GM13977 (cell line): ENCODE measurements at regions not wholly inside any gene's neighbourhood (a gene's known extent, or its start where the extent isn't known, plus 50 kb on each side); places are given as distances from the start of the nearest gene placed in this dataset.
"Not testable (repeated sequence)": the region's sequence is repeated elsewhere in the genome, so short reads cannot be mapped to it uniquely, and the experiment has no call there.

Experiments used
- DNase-seq: peaks from one replicate; pipeline ENCODE4 v3.0.0; 2012; ENCODE audit warnings: low spot score
- CTCF ChIP-seq: IDR thresholded peaks from 2 replicates; pipeline ENCODE4 v1.5.1; 2012; ENCODE audit warnings: mild to moderate bottlenecking, control low read depth; ENCODE audit not compliant: insufficient read depth; ENCODE audit errors: extremely low read depth, missing control alignments
- in situ Hi-C: fragments of 300-500 bp; cut with MboI; formaldehyde crosslinking; loops from one replicate; pipeline ENCODE4 v1.12.0; 2022; ENCODE audit warnings: low sequenced_read_pairs, low pct_unique_long_range_greater_than_20kb, mixed read lengths, inconsistent platforms; ENCODE audit not compliant: unreplicated experiment

DNA sequence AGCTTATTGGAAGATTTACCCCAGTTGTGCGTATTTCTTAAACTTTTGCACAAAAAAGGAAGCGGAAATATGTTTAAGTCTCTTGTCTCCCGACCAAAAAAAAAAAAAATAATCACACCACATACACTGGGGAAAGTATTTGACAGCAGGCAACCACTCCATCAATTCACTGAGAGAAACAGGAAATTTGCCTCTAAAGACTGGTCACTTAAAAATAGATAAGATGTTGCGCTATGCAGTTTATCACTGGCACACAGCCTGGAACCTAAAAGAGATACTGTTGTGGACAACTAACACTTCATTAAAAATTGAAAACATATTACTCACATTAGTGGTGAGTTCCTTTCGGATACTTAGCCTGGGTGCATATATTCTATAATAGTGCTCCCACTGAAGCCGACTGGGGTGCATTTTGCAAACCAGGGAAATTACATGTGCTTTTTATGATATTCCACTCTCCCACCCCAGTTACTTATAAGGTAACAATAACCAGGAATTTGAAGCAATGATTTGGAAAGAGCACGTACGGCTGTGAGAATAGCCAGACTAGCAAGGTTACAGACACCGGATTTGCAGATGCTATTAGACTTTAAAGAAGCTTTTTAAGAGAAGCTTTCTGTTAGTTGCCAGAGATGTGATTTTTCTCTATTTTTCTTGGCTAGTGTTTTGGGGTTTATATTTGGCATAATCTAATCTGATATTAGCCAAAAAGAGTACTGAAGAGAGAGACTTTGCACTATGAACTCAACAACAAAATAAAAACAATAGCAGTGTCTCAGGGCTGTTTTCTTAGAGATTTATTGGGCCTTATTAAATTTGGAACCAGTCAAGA, 311.5 kb downstream of the NOVA1 start:
- DNase-seq, result no peak
- in situ Hi-C loops, result no loop called here
- TF ChIP-seq CTCF, result no peak

DNA sequence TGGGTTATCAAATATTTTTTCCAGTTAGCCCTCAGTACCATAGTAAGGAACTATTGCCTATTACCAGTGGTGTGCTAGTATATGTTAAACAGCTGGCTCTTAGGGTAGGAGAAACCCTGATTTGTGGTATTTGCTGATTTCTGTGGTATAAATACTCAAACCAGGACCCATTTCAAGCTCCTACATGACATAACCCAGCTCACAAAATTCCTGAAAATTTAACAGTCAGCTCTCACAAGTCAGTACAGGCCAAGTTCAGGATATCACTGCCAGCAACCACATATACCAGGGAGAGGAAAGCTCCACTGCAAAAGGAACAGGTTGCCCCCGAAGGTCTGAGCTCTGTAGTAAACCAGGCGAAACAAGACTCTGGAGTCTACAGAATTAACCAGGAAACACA, 315.3 kb downstream of the NOVA1 start:
- in situ Hi-C loops, result no loop called here
- DNase-seq, result no peak
- no peak for TF ChIP-seq CTCF

DNA sequence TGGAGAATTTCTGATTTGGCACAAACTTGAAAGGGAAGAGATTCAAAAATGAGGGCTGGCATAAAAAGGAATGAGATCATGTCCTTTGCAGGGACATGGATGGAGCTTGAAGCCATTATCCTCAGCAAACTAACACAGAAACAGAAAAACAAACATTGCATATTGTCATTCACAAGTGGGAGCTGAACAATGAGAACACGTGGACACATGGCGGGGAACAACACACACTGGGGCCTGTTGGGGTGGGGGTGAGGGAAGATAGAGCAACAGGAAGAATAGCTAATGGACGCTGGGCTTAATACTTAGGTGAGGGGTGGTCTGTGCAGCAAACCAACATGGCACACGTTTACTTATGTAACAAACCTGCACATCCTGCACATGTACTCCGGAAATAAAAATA, 315.8 kb downstream of the NOVA1 start:
- DNase-seq, in situ Hi-C loops: not testable (repeated sequence)

DNA sequence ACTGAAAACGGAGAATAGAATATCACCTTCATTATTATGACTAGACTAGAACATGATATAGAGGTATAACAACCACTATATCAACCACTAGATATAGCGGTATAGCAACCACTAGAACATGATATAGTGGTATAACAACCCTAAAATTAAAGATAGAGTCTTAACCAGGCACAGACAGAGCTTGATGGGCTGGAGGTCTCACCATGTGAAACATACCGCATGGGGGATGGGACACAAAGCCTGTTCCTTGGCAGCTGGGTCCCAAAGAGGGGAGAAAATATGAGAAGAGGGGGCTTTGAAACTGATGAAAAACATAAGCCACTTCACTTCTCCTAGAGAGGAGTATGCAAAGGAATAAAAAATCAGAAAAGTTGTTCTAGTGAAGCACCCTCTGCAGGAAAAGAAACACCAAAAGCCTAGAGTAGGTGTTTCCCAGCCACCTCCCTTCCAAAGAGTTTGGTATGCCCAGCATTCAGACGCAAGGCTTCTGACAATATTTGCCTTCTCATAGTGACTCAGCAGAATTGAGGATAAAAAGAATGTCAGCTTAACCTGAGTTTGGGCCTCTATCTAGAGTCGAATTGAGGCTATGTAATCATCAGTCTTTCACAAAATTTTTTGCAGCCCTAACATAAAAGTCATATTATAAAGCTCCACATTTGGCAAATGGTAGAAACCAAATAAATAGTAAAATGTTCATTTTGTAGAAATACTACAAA, 316.4 kb downstream of the NOVA1 start:
- TF ChIP-seq CTCF, result no peak
- in situ Hi-C loops, result no loop called here
- no peak for DNase-seq

GRCh38 chr14:26276757-26277156, 321.1 kb downstream of the NOVA1 start:
- in situ Hi-C loops, result no loop called here
- no peak for DNase-seq
- no peak for TF ChIP-seq CTCF

- TF ChIP-seq CTCF, result no peak
- in situ Hi-C loops, result no loop called here
- no peak for DNase-seq
Observed at GRCh38 chr14:26265170-26265685, 332.6 kb downstream of the NOVA1 start.
